AG04449 (cell line): ENCODE measurements at regions not wholly inside any gene's neighbourhood (a gene's known extent, or its start where the extent isn't known, plus 50 kb on each side); places are given as distances from the start of the nearest gene placed in this dataset.

Experiments used
- CTCF ChIA-PET: fragments of 350-600 bp; formaldehyde crosslinking; extraction: SDS; loops from one replicate; lab custom pipeline; 2021; ENCODE audit warnings: antibody characterized with exemption; lab: Yijun Ruan, JAX
- POLR2A ChIA-PET: fragments of 400-600, 350-600 bp; formaldehyde crosslinking; extraction: SDS; loops from one replicate; lab custom pipeline; 2020; ENCODE audit warnings: antibody characterized with exemption, inconsistent platforms; lab: Yijun Ruan, JAX
- DNase-seq: peaks from one replicate; pipeline ENCODE4 v3.0.0-alpha.2; 2010; ENCODE audit warnings: low read depth, low spot score
- H3K4me3 ChIP-seq: 2 replicates; pipeline ENCODE4 v1.5.1; 2011; ENCODE audit warnings: low read depth, mild to moderate bottlenecking, control low read depth, low read length
- TF ChIP-seq, protein P1 (sequence below): IDR thresholded peaks from one replicate; pipeline ENCODE4 v1.5.1; 2011; ENCODE audit warnings: mild to moderate bottlenecking, moderate library complexity, low read length, control low read depth, inconsistent platforms; ENCODE audit not compliant: insufficient read depth; ENCODE audit errors: missing control alignments

DNA sequence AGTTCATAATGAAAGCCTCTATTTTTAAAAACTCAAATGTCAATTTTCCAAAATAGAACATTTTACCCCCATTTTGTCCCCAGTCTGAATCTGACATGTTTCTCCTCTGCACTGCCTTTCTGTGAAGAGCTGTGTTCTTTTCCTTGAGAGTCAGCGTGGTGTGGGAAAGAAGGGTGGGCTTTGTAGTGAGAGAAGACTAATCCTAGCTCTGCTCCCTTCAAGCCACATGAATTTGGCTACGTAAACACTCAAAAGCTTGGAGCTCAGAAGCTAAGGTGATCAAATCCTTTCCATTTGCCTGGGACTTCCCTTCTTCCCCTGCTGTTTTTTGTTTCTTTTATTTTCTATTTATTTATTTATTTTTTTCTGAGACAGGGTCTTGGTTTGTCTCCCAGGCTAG is 598.5 kb downstream of the TLR4 start:
- DNase-seq: no peak
- TF ChIP-seq, protein P1, sequence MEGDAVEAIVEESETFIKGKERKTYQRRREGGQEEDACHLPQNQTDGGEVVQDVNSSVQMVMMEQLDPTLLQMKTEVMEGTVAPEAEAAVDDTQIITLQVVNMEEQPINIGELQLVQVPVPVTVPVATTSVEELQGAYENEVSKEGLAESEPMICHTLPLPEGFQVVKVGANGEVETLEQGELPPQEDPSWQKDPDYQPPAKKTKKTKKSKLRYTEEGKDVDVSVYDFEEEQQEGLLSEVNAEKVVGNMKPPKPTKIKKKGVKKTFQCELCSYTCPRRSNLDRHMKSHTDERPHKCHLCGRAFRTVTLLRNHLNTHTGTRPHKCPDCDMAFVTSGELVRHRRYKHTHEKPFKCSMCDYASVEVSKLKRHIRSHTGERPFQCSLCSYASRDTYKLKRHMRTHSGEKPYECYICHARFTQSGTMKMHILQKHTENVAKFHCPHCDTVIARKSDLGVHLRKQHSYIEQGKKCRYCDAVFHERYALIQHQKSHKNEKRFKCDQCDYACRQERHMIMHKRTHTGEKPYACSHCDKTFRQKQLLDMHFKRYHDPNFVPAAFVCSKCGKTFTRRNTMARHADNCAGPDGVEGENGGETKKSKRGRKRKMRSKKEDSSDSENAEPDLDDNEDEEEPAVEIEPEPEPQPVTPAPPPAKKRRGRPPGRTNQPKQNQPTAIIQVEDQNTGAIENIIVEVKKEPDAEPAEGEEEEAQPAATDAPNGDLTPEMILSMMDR: no peak
- H3K4me3 ChIP-seq: no peak overlapping the region
- ChIA-PET CTCF (no interaction called here), POLR2A (no interaction called here)

DNA sequence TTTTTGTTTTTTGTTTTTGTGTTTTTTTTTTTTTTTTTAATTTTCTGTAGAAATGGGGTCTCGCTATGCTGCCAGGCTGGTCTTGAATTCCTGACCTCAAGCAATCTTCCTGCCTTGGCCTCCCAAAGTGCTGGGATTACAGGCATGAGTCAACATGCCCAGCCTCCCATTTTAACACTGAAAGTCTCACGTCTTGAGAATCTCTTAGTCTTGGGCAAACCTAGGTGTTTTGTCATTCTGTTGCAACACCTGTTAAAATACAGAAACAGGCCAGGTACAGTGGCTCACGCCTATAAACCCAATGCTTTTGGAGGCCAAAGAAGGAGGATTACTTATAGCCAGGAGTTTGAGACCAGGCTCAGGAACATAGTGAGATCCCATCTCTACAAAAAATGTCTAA is 599.0 kb downstream of the TLR4 start:
- ChIA-PET CTCF (no interaction called here), POLR2A (no interaction called here)
- no peak for DNase-seq
- H3K4me3 ChIP-seq: no peak overlapping the region
- TF ChIP-seq, protein P1: no peak

DNA sequence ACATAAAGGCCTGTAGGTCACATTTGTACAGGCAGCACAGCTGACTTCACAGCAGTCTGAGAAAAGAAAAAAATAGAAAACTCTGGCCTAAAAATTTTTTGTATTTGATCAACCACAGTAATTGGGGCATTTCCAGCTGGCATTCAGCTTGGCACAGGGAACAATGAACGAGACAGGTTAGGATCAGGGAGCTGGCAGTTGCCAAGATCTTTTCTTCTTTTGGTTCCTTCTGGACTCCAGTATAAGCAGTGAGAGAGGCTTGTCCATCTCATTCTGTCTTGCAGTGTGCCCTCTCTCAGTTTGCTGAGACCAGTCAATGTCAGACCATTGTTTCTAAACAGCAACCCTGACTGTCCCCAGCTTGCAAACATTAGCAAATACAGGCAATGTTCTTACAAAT is 601.1 kb downstream of the TLR4 start:
- TF ChIP-seq, protein P1: no peak
- no peak for DNase-seq
- no peak overlapping the region for H3K4me3 ChIP-seq
- ChIA-PET CTCF (no interaction called here), POLR2A (no interaction called here)

DNA sequence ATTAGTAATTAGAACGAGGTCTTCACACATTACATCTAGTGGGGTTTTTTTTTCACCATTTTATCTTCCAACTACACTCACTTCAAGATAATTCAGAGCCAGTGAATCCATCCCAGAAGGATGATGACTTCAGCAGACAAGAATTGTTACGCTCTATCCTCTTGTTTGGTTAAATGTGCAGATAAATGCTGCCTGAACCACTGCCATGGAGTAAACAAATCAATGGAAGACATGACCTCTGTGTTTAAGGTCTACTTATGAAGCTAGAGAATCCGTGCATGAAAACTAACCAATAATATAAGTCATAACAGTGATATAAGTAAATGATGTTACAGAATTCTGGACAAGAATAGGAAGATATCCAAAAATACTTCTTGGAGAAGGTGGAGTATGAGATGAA is 602.6 kb downstream of the TLR4 start:
- ChIA-PET POLR2A (no interaction called here), CTCF (no interaction called here)
- no peak for DNase-seq
- no peak overlapping the region for H3K4me3 ChIP-seq
- TF ChIP-seq, protein P1: no peak

DNA sequence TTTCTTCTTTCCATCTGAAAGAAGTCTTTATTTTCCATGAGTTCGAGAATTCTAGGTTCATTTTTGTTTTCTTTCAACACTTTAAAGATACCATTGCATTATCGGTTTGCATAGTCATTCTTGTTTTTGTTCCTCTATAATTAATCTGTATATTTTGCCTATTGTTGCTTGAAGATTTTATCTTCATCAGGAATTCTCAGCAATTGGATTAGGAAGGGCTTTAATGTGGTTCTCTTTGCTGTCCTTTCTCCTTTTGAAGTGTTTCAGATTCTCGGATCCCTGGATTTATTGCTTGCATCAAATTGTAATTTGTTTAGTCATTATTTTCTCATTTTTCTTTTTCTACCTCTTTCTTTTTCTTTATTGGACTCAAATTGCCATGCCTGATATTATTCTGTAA is 609.8 kb downstream of the TLR4 start:
- POLR2A ChIA-PET: no interaction called here
- H3K4me3 ChIP-seq: no peak overlapping the region
- CTCF ChIA-PET: no interaction called here
- no peak for DNase-seq
- TF ChIP-seq, protein P1: no peak

DNA sequence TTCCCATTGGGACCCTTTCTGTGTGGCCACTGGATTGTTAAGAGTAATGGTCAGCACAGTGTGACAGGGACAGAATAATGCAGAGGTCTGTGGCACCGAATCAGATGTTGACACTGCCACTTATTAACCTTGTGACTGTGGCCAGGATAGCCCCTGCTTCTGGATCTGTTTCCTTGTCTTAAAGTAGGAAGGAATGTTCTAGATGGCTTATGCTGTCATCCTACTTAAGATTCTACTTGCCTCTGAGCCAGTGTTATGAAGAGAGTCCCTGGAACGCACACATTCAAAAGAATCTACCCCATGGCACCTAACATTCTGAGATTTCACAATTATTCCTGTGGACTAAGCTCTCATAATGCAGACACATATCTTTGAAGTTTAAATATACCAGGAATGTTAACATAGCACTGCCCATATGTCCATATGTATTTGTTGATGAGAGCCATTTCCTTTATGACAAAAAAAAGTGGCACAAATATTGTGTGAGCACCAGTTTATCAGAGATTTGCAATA is 612.7 kb downstream of the TLR4 start:
- no peak for DNase-seq
- TF ChIP-seq, protein P1: no peak
- POLR2A ChIA-PET: no interaction called here
- CTCF ChIA-PET: no interaction called here
- H3K4me3 ChIP-seq: no peak overlapping the region
